Erythroblast (primary cell): ENCODE measurements at regions not wholly inside any gene's neighbourhood (a gene's known extent, or its start where the extent isn't known, plus 50 kb on each side); places are given as distances from the start of the nearest gene placed in this dataset.

Experiments used
- GATA1 ChIP-seq: IDR thresholded peaks from 2 replicates; pipeline ENCODE4 v1.6.1; 2011; ENCODE audit warnings: low read depth, mild to moderate bottlenecking, control low read depth, low read length, moderate library complexity
- POLR2A ChIP-seq: IDR thresholded peaks from 2 replicates; pipeline ENCODE4 v1.6.1; 2011; ENCODE audit warnings: mild to moderate bottlenecking, low read length

DNA sequence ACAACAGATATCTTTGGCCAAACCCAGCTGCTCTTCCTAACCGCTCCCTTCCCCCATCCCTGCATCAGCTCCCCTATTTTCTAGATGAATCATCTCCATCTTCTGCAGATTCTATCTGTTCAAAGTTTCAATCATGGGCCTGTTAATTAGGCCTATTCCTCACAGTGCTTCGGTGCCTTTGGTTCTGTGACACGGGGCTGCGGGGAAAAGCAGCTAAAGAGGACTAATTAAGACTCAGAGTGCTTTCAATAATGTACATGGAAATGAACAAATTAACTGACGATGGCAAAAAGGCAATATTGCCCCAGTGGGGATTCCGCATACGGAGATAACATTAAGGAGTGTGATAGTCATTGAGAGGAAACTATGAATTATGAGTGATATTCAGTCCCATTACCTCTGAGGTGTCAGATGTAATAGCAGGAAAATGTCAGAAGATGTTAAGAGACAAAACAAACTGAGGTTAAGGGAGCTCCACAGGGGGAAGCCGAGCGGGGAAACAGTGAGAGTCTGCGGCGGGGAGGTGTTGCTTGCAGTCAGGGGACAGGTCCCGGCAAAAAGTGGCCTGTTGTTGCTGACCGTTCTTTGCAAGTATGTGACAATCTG is 716.9 kb downstream of the TYW1 start:
- TF ChIP-seq POLR2A (no peak), GATA1 (no peak)
